ENCODE measurements at regions not wholly inside any gene's neighbourhood (a gene's known extent, or its start where the extent isn't known, plus 50 kb on each side); places are given as distances from the start of the nearest gene placed in this dataset.

GRCh38 chr21:35237287-35237686 is 188.2 kb upstream of the RUNX1 start:
- TF ChIP-seq POLR2A (IDR thresholded peaks at IDR 0.05), result no peak
- TF ChIP-seq, protein P1, sequence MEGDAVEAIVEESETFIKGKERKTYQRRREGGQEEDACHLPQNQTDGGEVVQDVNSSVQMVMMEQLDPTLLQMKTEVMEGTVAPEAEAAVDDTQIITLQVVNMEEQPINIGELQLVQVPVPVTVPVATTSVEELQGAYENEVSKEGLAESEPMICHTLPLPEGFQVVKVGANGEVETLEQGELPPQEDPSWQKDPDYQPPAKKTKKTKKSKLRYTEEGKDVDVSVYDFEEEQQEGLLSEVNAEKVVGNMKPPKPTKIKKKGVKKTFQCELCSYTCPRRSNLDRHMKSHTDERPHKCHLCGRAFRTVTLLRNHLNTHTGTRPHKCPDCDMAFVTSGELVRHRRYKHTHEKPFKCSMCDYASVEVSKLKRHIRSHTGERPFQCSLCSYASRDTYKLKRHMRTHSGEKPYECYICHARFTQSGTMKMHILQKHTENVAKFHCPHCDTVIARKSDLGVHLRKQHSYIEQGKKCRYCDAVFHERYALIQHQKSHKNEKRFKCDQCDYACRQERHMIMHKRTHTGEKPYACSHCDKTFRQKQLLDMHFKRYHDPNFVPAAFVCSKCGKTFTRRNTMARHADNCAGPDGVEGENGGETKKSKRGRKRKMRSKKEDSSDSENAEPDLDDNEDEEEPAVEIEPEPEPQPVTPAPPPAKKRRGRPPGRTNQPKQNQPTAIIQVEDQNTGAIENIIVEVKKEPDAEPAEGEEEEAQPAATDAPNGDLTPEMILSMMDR (IDR thresholded peaks at IDR 0.05), result no peak

All from thyroid gland (tissue), 4 donors.